GM21390 (cell line): ENCODE measurements at regions not wholly inside any gene's neighbourhood (a gene's known extent, or its start where the extent isn't known, plus 50 kb on each side); places are given as distances from the start of the nearest gene placed in this dataset.

Source experiments
- ATAC-seq: cut with Tn5 transposase; IDR thresholded peaks from one replicate; pipeline ENCODE4 v1.9.1; 2021; ENCODE audit not compliant: unreplicated experiment

DNA sequence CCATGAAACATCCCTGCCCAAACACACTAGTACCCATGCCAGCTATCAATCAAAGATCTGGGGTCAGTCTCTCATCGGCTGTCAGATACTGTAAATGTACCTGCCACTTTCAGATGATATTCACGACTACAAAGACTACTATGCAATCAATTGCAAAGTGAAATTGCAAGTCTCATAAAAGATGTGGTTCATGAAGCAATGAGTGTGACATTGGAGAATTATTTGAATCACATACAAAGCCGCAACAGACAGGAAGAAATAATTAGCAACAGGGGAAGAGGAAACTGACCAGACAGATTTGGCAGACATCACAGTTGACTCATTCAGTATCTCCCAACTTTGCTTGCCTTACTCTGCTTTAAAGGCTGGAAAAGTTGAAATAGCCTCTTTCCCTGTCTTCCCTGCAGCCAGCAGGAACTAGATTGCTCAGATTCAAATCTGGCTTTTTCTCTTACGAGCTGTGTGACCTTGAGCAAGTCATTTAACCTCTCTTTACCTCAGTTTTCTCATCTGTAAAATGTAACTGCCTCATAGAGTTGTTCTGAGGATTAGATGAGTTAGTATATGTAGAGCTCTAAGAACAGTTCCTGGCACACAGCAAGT is 95.7 kb upstream of the C3orf80 start:
- ATAC-seq: peak; percentile 54

DNA sequence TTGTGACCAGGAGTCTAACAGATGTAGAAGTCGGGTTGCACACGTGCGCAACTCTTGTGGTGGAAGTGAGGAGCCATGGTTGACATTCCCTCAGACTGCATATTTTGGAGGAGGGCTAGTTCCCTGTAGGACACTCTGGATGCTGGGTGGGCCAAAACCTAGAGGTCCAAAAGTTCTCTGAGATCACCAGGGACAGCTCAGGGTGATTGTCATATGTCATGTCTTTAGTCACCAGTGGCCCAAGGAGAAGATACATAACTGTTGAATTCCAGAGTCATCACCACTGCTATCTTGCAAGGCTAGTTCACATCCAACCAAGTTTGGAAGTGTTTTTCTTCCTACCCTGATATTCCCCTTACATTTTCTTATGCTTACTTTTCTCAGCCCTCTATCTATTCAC is 95.2 kb upstream of the C3orf80 start:
- ATAC-seq: no peak

DNA sequence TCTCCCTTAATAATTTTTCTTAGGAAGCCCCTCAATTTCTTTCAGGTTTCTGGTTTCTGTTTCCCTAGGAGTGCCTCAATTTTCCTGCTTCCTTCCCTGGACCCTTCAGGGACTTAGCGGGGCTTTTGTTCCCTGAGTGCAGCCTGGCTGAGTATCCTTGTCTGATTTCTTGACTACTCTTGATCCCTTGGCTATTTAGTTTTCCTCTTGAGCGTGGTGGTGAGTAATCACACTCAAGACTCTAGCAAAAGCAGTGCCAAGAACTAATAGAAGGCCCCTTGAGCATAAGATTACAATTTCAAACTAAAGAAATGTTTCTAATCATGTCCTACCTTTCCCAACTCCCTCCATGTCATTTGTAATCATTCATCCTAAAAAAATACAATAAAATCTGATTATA is 94.3 kb upstream of the C3orf80 start:
- ATAC-seq: no peak

GRCh38 chr3:160132226-160132625 is 93.0 kb upstream of the C3orf80 start:
- ATAC-seq: no peak

- ATAC-seq: no peak
Measured at GRCh38 chr3:160133757-160134156, 91.5 kb upstream of the C3orf80 start.

GRCh38 chr3:160134454-160134853 is 90.8 kb upstream of the C3orf80 start:
- no peak for ATAC-seq

DNA sequence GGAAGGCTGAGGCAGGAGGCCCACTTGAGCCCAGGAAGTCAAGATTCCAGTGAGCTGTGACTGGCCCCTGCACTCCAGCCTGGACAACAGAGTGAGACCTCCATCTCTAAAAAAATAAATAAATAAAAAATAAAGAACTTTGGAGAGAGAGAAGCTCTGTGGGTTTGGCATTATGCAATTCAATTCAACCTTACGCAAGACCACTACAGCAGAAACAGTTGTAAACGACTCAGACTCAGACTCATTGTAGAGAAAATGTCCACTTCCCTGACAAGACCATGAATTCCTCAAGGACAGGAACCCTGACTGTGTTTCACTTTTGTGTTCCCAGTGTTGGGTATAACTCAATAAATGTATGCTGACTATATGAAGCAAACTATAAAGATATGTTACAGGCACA is 90.3 kb upstream of the C3orf80 start:
- ATAC-seq: no peak

DNA sequence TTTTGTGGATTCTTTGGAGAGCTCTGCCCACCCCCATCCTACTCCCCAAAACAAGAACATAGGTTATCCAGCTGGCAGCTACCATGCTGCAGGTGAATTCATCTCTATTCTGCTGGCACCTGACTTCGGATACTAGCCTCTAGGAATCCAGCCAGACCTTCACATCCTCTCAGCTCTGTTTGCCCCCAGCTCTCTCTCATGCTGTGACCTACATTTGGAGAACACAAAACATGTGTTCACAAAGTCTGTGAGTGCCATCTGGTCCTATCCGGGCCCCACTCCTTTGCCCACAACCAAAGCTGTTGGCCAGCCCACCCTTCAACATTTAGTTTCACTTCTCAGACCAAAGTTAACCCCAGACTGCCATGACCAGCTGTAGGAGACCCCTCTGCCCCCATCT is 89.4 kb upstream of the C3orf80 start:
- peak; percentile 29 for ATAC-seq

DNA sequence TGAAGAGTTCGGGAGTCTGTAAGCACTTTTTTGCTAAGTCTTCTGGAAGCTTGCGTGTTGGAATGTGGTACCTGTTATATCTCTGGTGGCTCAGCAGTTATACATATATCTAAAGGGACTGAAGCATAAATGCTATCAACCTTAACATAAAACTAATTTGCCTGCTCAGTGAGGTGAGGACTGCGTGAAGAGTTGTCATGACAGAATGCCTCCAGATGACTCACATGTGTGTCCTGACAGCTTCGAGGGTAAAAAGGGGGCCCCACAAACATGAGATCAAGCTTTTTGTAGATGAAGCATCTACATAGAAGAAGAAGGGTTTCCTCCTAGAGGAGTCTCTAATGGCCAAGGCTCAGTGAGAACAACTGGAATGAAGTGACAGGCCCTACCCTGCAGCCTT is 88.8 kb upstream of the C3orf80 start:
- ATAC-seq: peak; percentile 59

GRCh38 chr3:160139291-160139690 is 85.9 kb upstream of the C3orf80 start:
- no peak for ATAC-seq

GRCh38 chr3:160140756-160141155 is 84.5 kb upstream of the C3orf80 start:
- no peak for ATAC-seq

DNA sequence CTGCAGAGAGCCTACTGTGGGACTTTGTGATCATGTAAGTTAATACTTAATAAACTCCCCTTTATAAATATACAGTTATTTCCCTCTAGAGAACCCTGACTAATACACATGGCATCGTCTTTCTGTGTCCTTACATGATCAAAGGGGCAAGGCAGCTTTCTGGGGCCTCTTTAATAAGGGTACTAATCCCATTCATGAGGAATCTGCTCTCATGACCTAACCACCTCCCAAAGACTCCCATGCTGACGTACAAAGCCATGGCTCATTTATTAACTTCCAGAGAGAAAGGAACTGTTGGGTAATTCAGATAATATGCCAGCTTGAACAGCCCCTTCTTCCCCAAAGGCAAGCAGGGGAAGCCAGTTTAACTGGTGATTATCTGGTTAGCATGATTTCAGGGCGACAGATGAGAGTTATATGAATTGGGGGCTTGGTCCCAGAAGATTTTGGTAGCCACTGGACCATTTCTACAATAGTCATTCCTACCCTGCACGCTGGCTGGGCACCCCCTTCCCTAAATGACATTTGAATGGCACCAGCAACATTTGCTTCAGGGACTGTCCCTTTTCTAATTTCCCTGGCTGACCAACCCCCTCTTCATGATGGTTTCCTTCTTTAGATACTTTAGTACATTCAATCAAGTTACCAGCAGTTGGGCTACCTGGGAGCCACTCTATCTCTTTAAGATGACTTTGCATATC is 83.6 kb upstream of the C3orf80 start:
- ATAC-seq: no peak

GRCh38 chr3:160143482-160143881 is 81.7 kb upstream of the C3orf80 start:
- no peak for ATAC-seq

DNA sequence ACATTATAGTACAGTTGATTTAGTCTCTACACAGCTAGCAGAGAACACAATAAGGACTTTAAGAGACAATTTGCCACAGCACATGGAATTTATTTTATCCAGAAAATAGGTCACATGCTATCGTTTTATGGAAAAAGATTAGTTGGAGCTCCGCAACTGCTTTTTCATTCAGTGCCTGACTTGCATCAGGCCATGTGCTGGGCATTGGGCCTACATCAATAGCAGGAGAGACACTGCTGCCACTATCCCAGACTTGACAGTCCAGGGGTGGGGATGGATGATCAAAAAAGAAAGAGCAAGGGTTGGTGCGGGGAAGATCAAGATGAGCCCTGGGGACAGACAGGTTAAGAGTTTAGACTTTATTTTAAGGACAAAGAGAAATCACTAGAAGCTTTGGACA is 75.2 kb upstream of the C3orf80 start:
- ATAC-seq: no peak

- ATAC-seq: no peak
Measured at GRCh38 chr3:160150525-160150924, 74.7 kb upstream of the C3orf80 start.

GRCh38 chr3:160152638-160153037 is 72.6 kb upstream of the C3orf80 start:
- ATAC-seq: no peak

DNA sequence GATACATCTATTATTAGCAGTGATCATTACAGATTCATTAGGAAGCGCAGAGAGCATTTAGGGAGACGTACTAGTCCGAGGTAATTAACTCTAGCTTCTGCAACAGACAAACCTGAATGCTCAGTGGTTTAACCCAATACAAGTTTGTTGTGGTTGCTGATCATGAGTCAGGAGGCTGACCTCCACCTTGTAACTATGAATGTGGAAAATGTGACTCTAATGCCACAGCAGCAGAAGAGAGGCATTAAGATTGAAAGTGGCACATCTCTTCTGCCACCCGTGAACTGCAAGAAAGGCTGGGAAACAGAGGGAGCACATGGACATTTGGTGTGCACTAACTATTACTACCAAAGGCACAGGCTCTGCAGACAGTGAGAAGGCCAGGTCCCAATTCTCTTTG is 71.2 kb upstream of the C3orf80 start:
- no peak for ATAC-seq

DNA sequence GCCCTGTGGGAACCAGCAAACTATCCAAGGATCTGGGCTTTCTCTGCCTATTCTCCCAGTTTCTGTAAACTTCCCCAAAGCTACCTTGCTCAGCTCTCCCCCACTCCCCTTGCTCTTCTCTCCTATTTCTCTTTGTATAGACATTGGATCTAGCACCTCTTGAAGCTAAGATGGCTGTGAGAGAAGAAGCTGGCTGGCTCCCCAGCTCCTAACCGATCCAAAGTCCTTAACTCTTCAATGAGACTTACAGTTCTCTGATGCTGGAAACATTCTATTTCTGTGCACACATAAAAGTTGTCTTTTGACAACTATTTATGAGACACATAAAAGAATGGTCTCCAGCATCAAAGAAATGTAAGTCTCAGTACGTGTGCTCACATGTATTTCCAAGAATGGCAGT is 70.6 kb upstream of the C3orf80 start:
- ATAC-seq: no peak

GRCh38 chr3:160157321-160157720 is 67.9 kb upstream of the C3orf80 start:
- ATAC-seq: no peak

DNA sequence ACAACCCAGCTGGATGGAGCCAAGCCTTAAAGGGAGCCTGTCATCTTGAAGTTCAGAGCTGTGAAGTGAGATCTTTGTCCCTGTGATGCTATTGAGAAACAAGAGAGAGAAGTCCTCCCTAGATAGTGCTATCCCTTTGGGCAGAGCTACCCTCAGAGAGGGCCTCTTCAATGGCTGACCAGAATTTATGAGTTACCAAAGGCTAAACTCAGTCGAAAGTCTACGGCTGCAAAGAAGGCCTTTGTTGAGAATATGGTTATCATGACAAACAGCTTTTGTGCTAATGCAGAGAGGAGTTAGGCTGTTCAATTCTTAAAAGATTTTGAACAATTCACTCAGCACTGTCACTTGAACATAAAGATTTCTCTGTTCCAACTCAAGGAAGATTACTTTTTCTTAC is 65.9 kb upstream of the C3orf80 start:
- no peak for ATAC-seq

DNA sequence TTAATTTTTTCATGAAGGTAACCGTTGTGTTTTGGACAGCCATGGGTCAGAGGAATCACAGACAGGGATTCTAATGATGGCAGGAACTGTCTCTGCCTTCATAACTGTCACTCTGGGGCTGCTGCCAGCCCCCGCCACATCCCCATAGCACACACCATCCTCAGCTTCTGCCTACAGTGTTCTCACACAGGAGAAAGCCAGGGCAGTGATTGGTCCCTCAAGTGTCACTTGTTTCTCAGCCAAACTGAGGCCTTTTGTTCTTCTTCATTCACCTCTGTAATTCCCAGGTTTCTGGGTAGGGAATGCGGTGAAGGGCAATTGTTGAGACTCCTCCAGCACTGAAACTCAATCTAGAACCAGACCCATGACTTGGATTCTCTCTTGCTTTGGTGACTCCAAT is 65.4 kb upstream of the C3orf80 start:
- no peak for ATAC-seq

DNA sequence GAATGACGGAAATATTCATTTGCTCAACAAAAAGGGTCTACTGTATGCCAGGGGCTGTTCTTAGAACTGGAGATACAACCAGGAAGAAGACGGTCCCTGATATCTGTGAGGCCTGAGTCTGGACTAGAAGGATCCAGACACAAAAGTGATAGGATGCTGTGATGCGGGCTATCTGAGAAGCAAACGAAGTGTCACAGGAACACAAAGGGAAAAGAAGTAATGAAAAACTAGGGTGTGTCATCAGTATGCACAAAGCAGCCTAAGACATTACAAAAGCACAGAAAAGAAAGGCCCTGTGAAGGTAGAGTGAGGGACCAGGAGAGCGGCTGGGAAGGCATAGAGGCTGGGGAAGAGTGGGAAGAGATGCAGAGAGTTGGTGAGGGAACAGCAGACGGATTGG is 63.3 kb upstream of the C3orf80 start:
- no peak for ATAC-seq

DNA sequence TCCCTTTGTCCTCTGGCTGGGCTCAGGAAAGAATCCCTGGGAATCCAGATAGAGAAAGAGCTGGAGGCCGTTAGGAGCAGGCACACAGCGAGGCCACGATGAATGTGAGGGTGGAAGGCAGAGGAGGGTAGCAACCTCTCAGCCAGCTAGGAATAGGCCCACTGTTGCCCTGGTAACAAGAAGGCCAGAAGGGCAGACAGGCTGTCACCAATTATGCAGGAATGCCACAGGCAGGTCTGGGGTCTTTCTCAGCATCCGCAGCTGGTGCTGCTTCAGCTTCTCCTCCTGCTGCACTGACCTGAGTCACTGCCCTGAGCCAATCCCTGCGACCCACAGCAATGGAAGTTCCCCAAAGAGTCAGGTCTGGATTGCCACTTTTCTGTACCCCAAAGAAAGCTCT is 62.8 kb upstream of the C3orf80 start:
- no peak for ATAC-seq
